Tibial nerve (tissue), 4 donors: ENCODE measurements at regions not wholly inside any gene's neighbourhood (a gene's known extent, or its start where the extent isn't known, plus 50 kb on each side); places are given as distances from the start of the nearest gene placed in this dataset.
"Not testable (repeated sequence)": the region's sequence is repeated elsewhere in the genome, so short reads cannot be mapped to it uniquely, and the experiment has no call there.

Source experiments
- DNase-seq, 2 donors: peaks; one replicate each; pipeline ENCODE4 v3.0.0-alpha.2; 2019; ENCODE audit warnings: low spot score in 2 of 2
- H3K27ac ChIP-seq, 4 donors: fragments of 200-600 bp; sonication (generic) in 3 of 4; one replicate each; pipeline ENCODE4 v1.5.1; 2017 to 2019; ENCODE audit warnings: mild to moderate bottlenecking in 1 of 4
- H3K27me3 ChIP-seq, 2 donors: fragments of 200-600 bp; sonication (generic) in 1 of 2; one replicate each; pipeline versions ENCODE4 v1.5.1 to v1.6.0; 2017 to 2019
- H3K36me3 ChIP-seq, 3 donors: fragments of 200-600 bp; sonication (generic); one replicate each; pipeline ENCODE4 v1.5.1; 2018 to 2019
- H3K4me1 ChIP-seq, 4 donors: fragments of 200-600 bp; sonication (generic) in 3 of 4; one replicate each; pipeline ENCODE4 v1.5.1; 2017 to 2019
- H3K4me3 ChIP-seq, 4 donors: fragments of 200-600 bp; sonication (generic) in 3 of 4; one replicate each; pipeline ENCODE4 v1.5.1; 2017 to 2019; ENCODE audit warnings: mild to moderate bottlenecking in 1 of 4, moderate library complexity in 1 of 4
- H3K9me3 ChIP-seq, 4 donors: fragments of 200-600 bp; sonication (generic) in 3 of 4; one replicate each; pipeline ENCODE4 v1.5.1; 2017 to 2019
- EP300 ChIP-seq, 2 donors: sonication (generic); formaldehyde crosslinking; IDR thresholded peaks; one replicate each; pipeline ENCODE4 v1.6.1; 2017; ENCODE audit warnings: antibody characterized with exemption in 2 of 2, mild to moderate bottlenecking in 1 of 2
- POLR2A ChIP-seq, 2 donors: fragments of 450-650 bp; IDR thresholded peaks; one replicate each; pipeline ENCODE4 v1.6.1; 2017; ENCODE audit warnings: antibody characterized with exemption in 2 of 2, mild to moderate bottlenecking in 2 of 2, moderate library complexity in 2 of 2
- WGBS, 2 donors: methylation state at CpG; one replicate each; pipeline ENCODE4 v1.1.5; 2018; 5-methylcytosine and 5-hydroxymethylcytosine counted together
- TF ChIP-seq, protein P1 (sequence below), 5 experiments: fragments of 200-600 bp in 3 of 5; fragments of 450-650 bp in 2 of 5; sonication (generic) in 3 of 5; IDR thresholded peaks; one replicate each; pipeline ENCODE4 v1.5.1; 2016 to 2019; ENCODE audit warnings: antibody characterized with exemption in 5 of 5, mild to moderate bottlenecking in 3 of 5, moderate library complexity in 2 of 5

DNA sequence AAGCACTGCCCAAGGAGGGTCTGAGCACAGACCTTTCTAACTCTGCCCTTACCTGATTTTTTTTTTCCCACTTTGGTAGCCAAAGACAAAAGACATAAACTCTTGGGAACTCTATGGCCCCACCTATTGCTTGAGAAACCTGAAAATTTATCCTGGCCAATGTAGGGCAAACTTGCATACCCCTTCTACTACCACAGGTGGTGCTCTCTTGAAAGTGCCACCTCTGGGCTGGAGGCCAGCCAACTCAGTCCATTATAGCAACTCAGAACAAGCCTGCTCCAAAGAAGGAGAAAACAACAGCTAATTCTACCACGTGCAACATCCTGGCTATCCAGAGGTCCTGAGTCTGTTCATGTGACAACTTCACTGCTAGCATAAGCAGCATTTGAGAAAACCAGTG is 55.7 kb upstream of the ABCD2 start:
- TF ChIP-seq, protein P1, sequence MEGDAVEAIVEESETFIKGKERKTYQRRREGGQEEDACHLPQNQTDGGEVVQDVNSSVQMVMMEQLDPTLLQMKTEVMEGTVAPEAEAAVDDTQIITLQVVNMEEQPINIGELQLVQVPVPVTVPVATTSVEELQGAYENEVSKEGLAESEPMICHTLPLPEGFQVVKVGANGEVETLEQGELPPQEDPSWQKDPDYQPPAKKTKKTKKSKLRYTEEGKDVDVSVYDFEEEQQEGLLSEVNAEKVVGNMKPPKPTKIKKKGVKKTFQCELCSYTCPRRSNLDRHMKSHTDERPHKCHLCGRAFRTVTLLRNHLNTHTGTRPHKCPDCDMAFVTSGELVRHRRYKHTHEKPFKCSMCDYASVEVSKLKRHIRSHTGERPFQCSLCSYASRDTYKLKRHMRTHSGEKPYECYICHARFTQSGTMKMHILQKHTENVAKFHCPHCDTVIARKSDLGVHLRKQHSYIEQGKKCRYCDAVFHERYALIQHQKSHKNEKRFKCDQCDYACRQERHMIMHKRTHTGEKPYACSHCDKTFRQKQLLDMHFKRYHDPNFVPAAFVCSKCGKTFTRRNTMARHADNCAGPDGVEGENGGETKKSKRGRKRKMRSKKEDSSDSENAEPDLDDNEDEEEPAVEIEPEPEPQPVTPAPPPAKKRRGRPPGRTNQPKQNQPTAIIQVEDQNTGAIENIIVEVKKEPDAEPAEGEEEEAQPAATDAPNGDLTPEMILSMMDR (IDR thresholded peaks at IDR 0.05) = no peak
- no peak for TF ChIP-seq EP300 (IDR thresholded peaks at IDR 0.05)
- no peaks in the 10 kb centered on the region for H3K36me3 ChIP-seq

DNA sequence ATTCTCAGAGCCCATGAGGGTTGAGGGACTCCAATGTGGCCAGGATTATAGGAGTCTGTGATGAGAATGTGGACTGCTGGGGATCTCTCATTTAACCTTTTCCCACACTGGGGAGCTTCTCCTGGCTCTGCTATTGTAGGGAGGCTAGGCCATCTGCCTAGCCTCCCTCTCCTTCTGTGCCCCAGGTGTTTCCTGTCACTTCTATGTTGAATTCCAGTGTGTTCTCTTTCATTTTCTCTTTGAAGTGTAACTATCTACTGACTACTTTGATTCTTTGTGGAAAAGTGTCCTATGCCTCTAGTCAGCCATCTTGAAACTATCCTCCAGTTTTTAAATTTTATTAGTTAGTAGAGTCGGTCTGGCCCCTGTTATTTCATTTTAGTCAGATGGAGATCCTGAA is 53.4 kb upstream of the ABCD2 start:
- H3K27me3 ChIP-seq = no peaks in the 10 kb centered on the region
- no peaks in the 10 kb centered on the region for H3K4me1 ChIP-seq
- no peaks in the 10 kb centered on the region for H3K36me3 ChIP-seq
- no peak for TF ChIP-seq EP300 (IDR thresholded peaks at IDR 0.05)
- no peak for TF ChIP-seq POLR2A (IDR thresholded peaks at IDR 0.05)
- TF ChIP-seq, protein P1 (IDR thresholded peaks at IDR 0.05) = no peak
- 72 to 73% methylated on average over 1 of the region's 1 CpG for WGBS, 2 donors
- H3K27ac ChIP-seq = no peak overlapping the region
- DNase-seq = no peak
- H3K9me3 ChIP-seq = peaks cover 0 to 41% (median 0%) of the 10 kb centered on the region in 4 donors
- no peak overlapping the region for H3K4me3 ChIP-seq

More for the DNA sequence above, 55.7 kb upstream of the ABCD2 start:
- Histone ChIP-seq H3K9me3 (peaks cover 0 to 38% (median 0%) of the 10 kb centered on the region in 4 donors), H3K27ac (no peak overlapping the region), H3K4me3 (no peak overlapping the region), H3K4me1 (no peaks in the 10 kb centered on the region), H3K27me3 (no peaks in the 10 kb centered on the region)
- DNase-seq = no peak
- WGBS, 2 donors = 85% methylated on average over 1 of the region's 1 CpG

DNA sequence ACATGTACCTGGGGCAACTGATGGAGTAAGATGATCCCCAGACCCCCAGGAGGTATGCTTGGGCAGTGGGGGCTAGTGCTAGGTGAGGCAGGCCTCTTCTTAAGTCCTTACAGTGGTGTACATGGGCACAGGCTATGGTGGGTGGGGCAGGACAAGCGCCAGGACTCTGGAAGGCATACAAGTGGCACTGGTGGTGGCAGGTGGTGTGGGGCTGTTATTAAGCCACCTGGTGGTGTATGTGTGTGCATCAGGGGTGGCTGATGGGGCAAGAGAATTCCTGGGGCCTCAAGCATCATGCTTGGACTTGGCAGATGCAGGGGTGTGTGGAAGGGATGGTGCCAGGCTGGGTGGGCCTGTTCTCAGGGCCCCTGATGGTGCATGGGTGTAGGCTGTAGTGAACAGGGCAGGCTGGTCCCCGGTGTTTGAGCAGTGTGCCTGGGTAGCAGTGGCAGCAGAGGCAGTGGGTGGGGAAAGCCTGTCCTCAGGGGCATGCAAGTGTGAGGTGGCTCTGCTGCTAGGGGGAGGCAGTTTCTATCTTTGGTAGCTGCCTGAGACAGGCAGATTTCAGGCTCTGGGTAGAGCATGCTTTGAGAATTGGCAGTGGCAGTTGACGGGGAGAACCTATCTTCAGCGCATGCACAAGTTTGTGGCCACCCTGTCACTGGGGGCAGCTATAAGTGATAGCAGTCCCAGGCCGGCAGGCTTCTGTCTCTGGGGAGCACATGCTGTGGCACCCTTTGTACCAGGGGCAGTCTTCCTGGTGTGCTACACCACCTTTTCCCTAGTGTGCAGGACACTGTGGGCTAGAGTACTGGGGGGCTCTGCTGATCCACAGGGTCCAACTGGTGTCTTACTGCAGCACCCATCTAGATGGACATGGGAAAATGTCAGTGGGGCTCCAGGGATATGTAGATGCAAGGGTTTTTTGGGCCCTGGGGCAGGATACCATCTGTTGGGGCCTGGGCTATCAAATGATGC is 52.6 kb upstream of the ABCD2 start:
- no peaks in the 10 kb centered on the region for H3K4me1 ChIP-seq
- H3K27me3 ChIP-seq = no peaks in the 10 kb centered on the region
- TF ChIP-seq POLR2A (IDR thresholded peaks at IDR 0.05) (no peak), EP300 (IDR thresholded peaks at IDR 0.05) (no peak)
- TF ChIP-seq, protein P1 (IDR thresholded peaks at IDR 0.05) = no peak
- no peaks in the 10 kb centered on the region for H3K36me3 ChIP-seq
- peaks cover 0 to 41% (median 0%) of the 10 kb centered on the region in 4 donors for H3K9me3 ChIP-seq
- no peak overlapping the region for H3K27ac ChIP-seq
- 89 to 90% methylated on average over 2 to 5 of the region's 5 CpGs for WGBS, 2 donors
- no peak for DNase-seq
- H3K4me3 ChIP-seq = no peak overlapping the region

DNA sequence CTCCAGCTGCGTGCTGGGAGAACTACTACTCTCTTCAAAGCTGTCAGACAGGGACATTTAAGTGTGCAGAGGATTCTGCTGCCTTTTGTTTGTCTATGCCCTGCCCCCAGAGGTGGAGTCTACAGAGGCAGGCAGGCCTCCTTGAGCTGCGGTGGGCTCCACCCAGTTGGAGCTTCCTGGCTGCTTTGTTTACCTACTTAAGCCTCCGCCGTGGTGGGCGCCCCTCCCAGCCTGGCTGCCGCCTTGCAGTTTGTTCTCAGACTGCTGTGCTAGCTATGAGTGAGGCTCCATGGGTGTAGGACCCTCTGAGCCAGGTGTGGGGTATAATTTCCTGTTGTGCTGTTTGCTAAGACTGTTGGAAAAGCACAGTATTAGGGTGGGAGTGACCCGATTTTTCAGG is 49.9 kb upstream of the ABCD2 start:
- not testable (repeated sequence) for H3K4me1 ChIP-seq, H3K27ac ChIP-seq, DNase-seq, H3K4me3 ChIP-seq, H3K27me3 ChIP-seq, H3K36me3 ChIP-seq
- H3K9me3 ChIP-seq = peaks cover 0 to 36% (median 0%) of the 10 kb centered on the region in 4 donors
- WGBS, 2 donors = 81 to 86% methylated on average over 6 of the region's 7 CpGs
